HG02870 (cell line): ENCODE measurements at regions not wholly inside any gene's neighbourhood (a gene's known extent, or its start where the extent isn't known, plus 50 kb on each side); places are given as distances from the start of the nearest gene placed in this dataset.

Source experiments
- ATAC-seq: cut with Tn5 transposase; IDR thresholded peaks from one replicate; pipeline ENCODE4 v1.9.1; 2021; ENCODE audit warnings: mild to moderate bottlenecking, moderate library complexity; ENCODE audit not compliant: unreplicated experiment

DNA sequence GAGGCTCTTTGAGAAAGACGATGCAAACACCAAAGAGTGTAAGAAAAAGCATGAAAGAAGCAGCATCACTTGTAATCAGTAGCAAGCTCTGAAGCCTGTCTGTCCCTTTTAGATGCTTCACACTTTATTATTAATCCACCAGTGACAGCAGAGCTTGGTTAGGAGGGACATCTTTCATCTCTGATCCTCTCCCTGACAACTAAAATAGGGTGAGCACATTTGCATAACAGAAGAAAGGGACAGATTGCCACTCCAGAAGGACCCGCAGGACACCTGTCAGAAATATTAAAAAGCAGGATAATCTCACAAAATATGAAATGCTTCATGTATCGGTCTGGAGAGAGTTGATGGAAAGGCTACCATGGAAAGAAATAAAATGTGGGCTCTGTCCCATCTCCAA is 71.4 kb upstream of the MAP1B start:
- no peak for ATAC-seq

GRCh38 chr5:72036951-72037350 is 70.3 kb upstream of the MAP1B start:
- no peak for ATAC-seq

DNA sequence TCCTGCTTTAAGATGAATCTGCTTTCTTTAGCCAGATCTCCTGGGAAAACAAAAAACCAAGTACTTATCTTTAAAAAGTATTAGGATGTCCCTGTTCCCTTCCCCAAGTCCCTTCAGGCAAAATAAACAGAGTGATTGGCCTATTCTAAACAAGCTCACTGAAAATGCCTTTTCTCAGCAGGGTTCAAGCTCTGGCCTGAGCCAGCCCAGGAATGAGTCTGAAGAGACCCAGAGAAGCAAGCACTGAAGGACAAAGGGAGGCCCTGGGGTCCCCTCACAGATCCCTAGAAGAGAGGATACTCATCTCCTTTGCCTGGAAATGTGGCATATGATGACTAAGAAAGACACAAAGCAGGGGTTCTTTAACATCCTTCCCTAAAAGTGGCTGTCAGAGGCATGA is 66.8 kb upstream of the MAP1B start:
- no peak for ATAC-seq

DNA sequence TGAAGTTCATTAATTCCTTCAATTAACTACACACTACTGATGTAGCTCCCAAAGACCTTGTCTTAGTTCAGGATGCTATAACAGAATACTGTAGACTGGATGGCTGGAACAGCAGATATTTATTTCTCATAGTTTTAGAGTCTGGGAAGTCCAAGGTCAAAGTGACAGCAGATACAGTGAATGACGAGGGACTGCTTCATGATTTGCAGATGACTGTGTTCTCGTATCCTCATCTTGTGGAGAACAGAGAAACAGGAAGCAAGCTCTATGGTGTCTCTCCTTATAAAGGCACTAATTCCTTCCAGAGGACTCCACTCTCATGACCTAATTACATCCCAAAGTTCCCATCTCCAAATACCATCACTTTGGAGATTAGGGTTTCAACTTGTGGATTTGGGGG is 65.6 kb upstream of the MAP1B start:
- no peak for ATAC-seq

- ATAC-seq, result no peak
These were observed 65.2 kb upstream of the MAP1B start for GRCh38 chr5:72042097-72042496.

DNA sequence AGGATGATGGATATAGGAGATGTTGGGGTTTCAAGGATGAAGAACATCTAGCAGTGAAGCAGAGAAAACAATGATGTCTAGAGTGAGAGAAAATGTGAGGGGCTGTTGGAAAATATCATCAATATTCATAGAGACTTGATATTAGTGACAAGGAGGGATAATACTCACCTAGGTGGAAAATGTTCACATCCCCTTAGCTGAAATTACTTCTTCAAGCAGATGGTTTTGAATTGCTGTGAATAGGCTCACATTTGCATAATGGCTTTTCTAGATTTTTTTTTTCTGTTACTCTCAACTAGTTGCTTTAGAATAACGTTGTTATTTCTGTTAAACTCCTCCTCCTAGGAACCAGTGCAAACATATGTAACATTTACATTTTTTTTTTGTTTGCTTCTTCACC is 61.6 kb upstream of the MAP1B start:
- ATAC-seq, result no peak

- no peak for ATAC-seq
These were observed 61.2 kb upstream of the MAP1B start for GRCh38 chr5:72046106-72046505.

DNA sequence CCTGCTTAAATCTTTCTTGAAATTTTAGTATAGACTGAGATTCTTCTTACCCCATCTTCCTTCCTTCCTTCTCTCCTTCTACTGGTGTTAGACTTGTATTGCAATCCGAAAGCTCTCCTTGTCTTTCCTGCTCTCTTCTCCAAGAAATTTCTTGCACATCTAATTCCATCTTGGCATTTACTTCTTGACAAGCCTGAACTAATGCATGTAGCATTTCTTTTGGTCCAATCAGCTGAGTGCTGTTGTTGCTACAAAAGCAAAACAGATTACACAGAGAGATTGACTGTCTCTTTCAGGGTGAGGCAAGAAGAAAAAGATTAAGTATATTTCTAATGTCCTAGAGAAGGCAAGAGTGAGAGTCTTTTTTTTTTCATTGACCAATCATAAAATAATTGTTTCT is 51.6 kb upstream of the MAP1B start:
- no peak for ATAC-seq
